ENCODE measurements at regions not wholly inside any gene's neighbourhood (a gene's known extent, or its start where the extent isn't known, plus 50 kb on each side); places are given as distances from the start of the nearest gene placed in this dataset.

DNA sequence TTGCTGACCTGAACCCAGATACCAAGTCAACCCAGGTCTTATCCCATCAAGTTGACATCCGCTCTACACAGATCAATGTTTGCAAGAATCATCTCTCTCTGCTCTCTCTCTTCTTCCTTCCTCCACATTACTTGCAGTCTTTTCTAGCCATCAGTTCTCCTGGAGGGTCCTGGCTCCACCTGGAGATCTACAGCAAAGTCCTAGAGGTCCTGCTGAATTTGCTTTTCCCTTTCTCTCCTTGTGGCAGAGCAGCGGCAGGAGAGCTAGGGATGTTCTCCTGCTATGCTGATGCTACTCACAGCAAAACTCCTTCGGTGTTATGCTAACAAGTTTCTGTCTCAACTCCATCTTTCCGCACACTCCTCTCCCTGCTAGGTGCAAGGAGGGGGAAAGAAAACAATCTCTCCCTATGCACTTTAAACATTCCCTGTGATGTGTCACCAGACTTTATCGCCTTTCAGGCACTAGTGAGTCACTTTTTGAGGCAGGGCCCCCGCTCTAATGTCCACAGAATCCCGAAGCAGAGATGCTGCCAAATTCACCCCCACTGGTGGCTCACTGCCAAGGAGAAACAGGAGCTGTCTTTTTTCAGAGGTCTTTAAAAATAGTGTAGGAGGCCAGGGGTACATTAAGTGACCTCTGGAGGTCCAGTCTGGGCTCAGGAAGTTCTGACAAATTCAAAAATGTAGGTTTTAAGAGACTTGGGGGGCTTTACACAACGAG, 62.6 kb downstream of the FAM50B start:
- Histone ChIP-seq H3K9ac (ENCODE audit: low read depth, low read length) (no peak overlapping the region), H3K9me3 (ENCODE audit: insufficient read depth, low read length, severe bottlenecking) (no peaks in the 10 kb centered on the region), H3K36me3 (ENCODE audit: insufficient read depth, low read length) (no peaks in the 10 kb centered on the region), H3K4me2 (ENCODE audit: insufficient read depth, low read length) (no peak overlapping the region), H3K4me3 (ENCODE audit: low read depth in 1 of 2, low read length in 2 of 2) (no peak overlapping the region), H2AFZ (ENCODE audit: low read depth, low read length) (no peak overlapping the region), H4K20me1 (ENCODE audit: insufficient read depth, low read length) (peaks cover 10% of the 10 kb centered on the region), H3K4me1 (ENCODE audit: insufficient read depth, low read length) (peaks cover 22% of the 10 kb centered on the region), H3K79me2 (ENCODE audit: insufficient read depth, low read length) (no peaks in the 10 kb centered on the region), H3K27me3 (ENCODE audit: insufficient read depth, low read length, poor library complexity) (peaks cover 52% of the 10 kb centered on the region), H3K27ac (ENCODE audit: low read length) (no peak overlapping the region)
- ATAC-seq (ENCODE audit: insufficient read depth, low read depth) (no peak), DNase-seq (no peak)
- TF ChIP-seq EZH2 (IDR thresholded peaks at IDR 0.05; ENCODE audit: borderline replicate concordance, low read depth, low read length, severe bottlenecking): no peak
- TF ChIP-seq, protein P1, sequence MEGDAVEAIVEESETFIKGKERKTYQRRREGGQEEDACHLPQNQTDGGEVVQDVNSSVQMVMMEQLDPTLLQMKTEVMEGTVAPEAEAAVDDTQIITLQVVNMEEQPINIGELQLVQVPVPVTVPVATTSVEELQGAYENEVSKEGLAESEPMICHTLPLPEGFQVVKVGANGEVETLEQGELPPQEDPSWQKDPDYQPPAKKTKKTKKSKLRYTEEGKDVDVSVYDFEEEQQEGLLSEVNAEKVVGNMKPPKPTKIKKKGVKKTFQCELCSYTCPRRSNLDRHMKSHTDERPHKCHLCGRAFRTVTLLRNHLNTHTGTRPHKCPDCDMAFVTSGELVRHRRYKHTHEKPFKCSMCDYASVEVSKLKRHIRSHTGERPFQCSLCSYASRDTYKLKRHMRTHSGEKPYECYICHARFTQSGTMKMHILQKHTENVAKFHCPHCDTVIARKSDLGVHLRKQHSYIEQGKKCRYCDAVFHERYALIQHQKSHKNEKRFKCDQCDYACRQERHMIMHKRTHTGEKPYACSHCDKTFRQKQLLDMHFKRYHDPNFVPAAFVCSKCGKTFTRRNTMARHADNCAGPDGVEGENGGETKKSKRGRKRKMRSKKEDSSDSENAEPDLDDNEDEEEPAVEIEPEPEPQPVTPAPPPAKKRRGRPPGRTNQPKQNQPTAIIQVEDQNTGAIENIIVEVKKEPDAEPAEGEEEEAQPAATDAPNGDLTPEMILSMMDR (IDR thresholded peaks at IDR 0.05; ENCODE audit: borderline replicate concordance, extremely low read depth, low read length, poor library complexity, severe bottlenecking): no peak

DNA sequence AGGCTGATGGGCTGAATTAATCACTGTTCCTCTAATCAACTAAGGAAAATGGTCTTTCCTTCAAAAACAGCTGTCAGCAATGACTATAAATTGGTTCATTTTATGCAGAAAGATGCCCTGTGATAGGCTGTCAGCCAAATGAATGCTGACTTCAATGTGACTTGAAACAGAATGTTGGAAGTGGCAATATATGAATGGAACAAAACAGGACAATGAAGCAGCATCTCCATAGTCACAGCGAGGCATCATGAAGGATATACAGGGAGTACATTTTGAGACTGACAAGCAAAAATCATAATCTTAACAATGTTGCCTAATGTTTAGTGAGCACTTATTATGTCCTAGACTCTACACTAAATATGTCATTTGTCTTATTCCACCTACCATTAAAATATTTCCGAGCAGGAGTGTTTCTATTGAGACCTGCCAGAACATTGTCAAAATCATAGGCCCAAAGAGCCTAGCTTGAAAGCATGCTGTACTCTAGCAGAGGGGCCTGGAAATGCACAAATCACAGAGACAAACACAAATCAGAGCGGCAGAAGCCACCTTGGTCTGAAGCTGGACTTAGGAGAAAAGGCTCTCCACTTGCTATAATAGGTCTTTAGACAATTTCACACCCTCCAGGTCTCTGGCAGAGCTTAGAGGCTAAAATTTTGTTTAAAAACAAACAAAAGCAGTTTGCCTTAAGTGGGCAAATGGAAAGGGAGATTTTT, 63.3 kb downstream of the FAM50B start:
- Histone ChIP-seq H3K36me3 (ENCODE audit: insufficient read depth, low read length) (no peaks in the 10 kb centered on the region), H3K4me3 (ENCODE audit: low read depth in 1 of 2, low read length in 2 of 2) (no peak overlapping the region), H2AFZ (ENCODE audit: low read depth, low read length) (no peak overlapping the region), H3K27ac (ENCODE audit: low read length) (no peak overlapping the region), H4K20me1 (ENCODE audit: insufficient read depth, low read length) (peaks cover 10% of the 10 kb centered on the region), H3K4me2 (ENCODE audit: insufficient read depth, low read length) (no peak overlapping the region), H3K4me1 (ENCODE audit: insufficient read depth, low read length) (peaks cover 22% of the 10 kb centered on the region), H3K79me2 (ENCODE audit: insufficient read depth, low read length) (no peaks in the 10 kb centered on the region), H3K27me3 (ENCODE audit: insufficient read depth, low read length, poor library complexity) (peaks cover 48% of the 10 kb centered on the region), H3K9ac (ENCODE audit: low read depth, low read length) (no peak overlapping the region), H3K9me3 (ENCODE audit: insufficient read depth, low read length, severe bottlenecking) (no peaks in the 10 kb centered on the region)
- TF ChIP-seq, protein P1 (IDR thresholded peaks at IDR 0.05; ENCODE audit: borderline replicate concordance, extremely low read depth, low read length, poor library complexity, severe bottlenecking): no peak
- no peak for TF ChIP-seq EZH2 (IDR thresholded peaks at IDR 0.05; ENCODE audit: borderline replicate concordance, low read depth, low read length, severe bottlenecking)
- ATAC-seq (ENCODE audit: insufficient read depth, low read depth): no peak
- DNase-seq: no peak

DNA sequence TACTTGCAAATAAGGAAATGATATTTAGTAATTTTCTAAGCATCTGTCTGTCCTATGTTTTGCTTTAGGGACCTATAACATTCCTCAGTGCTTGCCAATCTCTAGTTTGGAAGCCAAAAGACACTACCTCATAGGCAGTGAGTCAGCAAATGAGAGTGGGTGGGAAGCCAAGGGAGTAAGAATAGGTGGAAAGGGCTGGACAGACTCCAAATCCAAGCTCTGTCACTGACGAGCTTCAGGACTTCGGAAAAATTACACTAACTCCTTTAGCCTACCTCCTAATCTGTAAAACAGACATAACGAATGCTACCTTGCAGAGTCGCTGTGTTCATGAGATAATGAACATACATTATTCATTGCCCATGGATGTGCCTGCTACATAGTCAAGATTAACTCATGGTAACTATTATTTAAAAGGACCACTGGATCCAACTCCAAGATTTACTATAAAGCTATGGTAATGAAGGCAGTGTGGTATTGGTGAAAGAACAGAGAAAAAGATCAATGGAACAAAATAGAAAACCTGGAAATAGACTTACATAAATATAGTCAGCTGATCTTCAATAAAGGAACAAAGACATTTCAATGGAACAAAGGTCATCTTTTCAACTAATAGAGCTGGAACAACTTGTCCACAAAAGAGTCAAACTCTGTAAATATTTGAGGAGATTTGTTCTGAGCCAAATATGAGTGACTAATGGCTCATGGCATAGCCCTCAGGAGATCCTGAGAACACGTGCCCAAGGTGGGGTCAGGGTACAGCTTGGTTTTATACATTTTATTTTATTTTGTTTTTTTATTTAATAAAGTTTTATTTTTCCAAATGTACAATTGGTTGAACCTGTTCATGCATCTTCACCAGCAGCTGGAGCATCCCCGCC, 64.1 kb downstream of the FAM50B start:
- Histone ChIP-seq H3K9me3 (ENCODE audit: insufficient read depth, low read length, severe bottlenecking) (no peaks in the 10 kb centered on the region), H4K20me1 (ENCODE audit: insufficient read depth, low read length) (peaks cover 10% of the 10 kb centered on the region), H3K27ac (ENCODE audit: low read length) (no peak overlapping the region), H3K36me3 (ENCODE audit: insufficient read depth, low read length) (no peaks in the 10 kb centered on the region), H3K79me2 (ENCODE audit: insufficient read depth, low read length) (no peaks in the 10 kb centered on the region), H3K9ac (ENCODE audit: low read depth, low read length) (no peak overlapping the region), H3K4me1 (ENCODE audit: insufficient read depth, low read length) (peaks cover 22% of the 10 kb centered on the region), H3K27me3 (ENCODE audit: insufficient read depth, low read length, poor library complexity) (peaks cover 42% of the 10 kb centered on the region), H2AFZ (ENCODE audit: low read depth, low read length) (no peak overlapping the region), H3K4me2 (ENCODE audit: insufficient read depth, low read length) (no peak overlapping the region), H3K4me3 (ENCODE audit: low read depth in 1 of 2, low read length in 2 of 2) (no peak overlapping the region)
- no peak for ATAC-seq (ENCODE audit: insufficient read depth, low read depth)
- no peak for DNase-seq
- TF ChIP-seq, protein P1 (IDR thresholded peaks at IDR 0.05; ENCODE audit: borderline replicate concordance, extremely low read depth, low read length, poor library complexity, severe bottlenecking): no peak
- TF ChIP-seq EZH2 (IDR thresholded peaks at IDR 0.05; ENCODE audit: borderline replicate concordance, low read depth, low read length, severe bottlenecking): no peak

All from DND-41 (cell line).